ENCODE measurements at regions not wholly inside any gene's neighbourhood (a gene's known extent, or its start where the extent isn't known, plus 50 kb on each side); places are given as distances from the start of the nearest gene placed in this dataset.

DNA sequence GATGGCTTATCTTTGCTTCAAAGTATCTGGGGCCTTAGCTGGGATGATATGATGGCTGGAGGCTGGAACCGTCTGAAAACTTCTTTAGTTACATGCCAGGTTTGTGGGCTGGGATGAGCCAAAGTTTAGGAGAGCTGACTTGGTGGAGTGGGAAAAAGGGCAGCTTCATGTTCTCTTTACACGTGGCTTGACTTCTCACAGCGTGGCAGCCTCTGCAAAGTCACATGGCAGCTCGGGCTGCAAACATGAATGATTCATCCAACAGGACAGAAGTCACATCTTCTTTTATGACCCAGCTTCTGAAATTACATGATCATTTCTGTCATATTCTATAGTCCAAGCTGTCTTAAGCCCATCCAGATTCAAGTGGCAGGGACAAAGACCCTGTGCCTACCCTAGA is 176.0 kb downstream of the OLFM4 start:
- Histone ChIP-seq H3K36me3 (ENCODE audit: insufficient read depth, low read length) (no peaks in the 10 kb centered on the region), H3K4me1 (ENCODE audit: control insufficient read depth, insufficient read depth, low read length) (no peaks in the 10 kb centered on the region), H3K4me3 (ENCODE audit: low read length) (no peak overlapping the region), H3K9ac (ENCODE audit: low read depth, low read length) (no peak overlapping the region), H3K27me3 (ENCODE audit: control insufficient read depth, insufficient read depth, low read length) (no peaks in the 10 kb centered on the region), H3K4me2 (ENCODE audit: low read length) (no peak overlapping the region), H3K9me3 (replicated peaks; ENCODE audit: low read length) (no peaks in the 10 kb centered on the region)

DNA sequence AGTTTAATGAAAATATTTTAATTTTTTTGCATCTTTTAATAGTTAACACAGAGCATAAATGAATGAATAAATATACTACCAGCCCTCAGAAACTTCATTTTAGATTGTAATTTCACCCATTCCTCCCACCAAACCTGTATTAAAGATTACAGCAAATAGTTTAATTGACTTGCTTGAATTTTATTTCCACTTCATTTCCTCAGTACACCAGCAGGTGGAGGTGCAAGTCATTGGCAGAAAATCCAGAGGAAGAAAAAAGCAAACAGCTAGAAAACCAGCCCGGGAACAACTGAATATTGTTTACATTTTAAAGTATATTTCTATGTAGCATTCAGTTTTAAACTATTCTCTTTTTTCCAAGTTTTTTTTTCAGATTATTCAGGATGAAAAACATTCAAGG is 177.8 kb downstream of the OLFM4 start:
- Histone ChIP-seq H3K9me3 (replicated peaks; ENCODE audit: low read length) (no peaks in the 10 kb centered on the region), H3K4me1 (ENCODE audit: control insufficient read depth, insufficient read depth, low read length) (no peaks in the 10 kb centered on the region), H3K4me3 (ENCODE audit: low read length) (no peak overlapping the region), H3K27me3 (ENCODE audit: control insufficient read depth, insufficient read depth, low read length) (no peaks in the 10 kb centered on the region), H3K9ac (ENCODE audit: low read depth, low read length) (no peak overlapping the region), H3K4me2 (ENCODE audit: low read length) (no peak overlapping the region), H3K36me3 (ENCODE audit: insufficient read depth, low read length) (no peaks in the 10 kb centered on the region)

DNA sequence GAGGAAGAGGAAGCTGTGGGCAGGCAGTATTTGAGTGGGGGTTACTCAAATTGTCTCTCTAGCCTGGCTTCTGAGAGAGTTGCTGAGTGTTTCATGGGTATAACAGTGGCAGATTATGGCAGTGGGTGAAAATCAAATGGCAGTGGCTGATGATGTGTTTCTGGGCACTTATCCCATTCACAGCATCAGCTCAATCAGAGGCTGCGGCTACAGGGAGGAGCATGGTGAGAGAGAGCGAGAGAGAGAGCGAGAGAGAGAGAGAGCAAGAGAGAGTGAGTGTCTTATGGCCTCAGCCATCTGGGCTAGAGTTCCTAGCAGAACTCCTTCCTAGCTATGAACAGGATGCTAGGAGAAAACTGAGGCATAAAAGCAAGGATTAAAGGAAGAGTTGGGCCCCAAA is 178.9 kb downstream of the OLFM4 start:
- Histone ChIP-seq H3K4me3 (ENCODE audit: low read length) (no peak overlapping the region), H3K9ac (ENCODE audit: low read depth, low read length) (no peak overlapping the region), H3K9me3 (replicated peaks; ENCODE audit: low read length) (no peaks in the 10 kb centered on the region), H3K4me1 (ENCODE audit: control insufficient read depth, insufficient read depth, low read length) (no peaks in the 10 kb centered on the region), H3K27me3 (ENCODE audit: control insufficient read depth, insufficient read depth, low read length) (no peaks in the 10 kb centered on the region), H3K4me2 (ENCODE audit: low read length) (no peak overlapping the region), H3K36me3 (ENCODE audit: insufficient read depth, low read length) (no peaks in the 10 kb centered on the region)

DNA sequence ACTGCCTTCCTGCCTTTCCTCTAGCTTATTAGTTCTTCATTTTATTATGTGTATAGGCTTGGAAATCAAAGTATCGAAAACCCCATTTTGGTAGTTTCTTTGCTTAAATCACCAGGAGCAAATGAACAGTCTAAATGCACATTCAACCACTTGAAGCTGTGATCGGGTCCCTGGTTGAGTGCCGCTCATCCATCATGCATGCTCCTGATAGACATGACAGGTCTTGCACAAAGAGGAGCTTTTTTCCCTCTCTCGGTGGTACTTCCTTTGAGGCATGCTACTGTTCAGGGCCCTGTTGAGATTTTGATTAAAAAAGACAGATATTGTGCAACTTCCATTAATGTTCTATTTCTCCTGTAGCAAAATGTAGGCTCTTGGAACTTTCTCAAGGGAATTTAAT is 185.8 kb downstream of the OLFM4 start:
- Histone ChIP-seq H3K4me2 (ENCODE audit: low read length) (no peak overlapping the region), H3K9me3 (replicated peaks; ENCODE audit: low read length) (no peaks in the 10 kb centered on the region), H3K27me3 (ENCODE audit: control insufficient read depth, insufficient read depth, low read length) (no peaks in the 10 kb centered on the region), H3K4me1 (ENCODE audit: control insufficient read depth, insufficient read depth, low read length) (no peaks in the 10 kb centered on the region), H3K9ac (ENCODE audit: low read depth, low read length) (no peak overlapping the region), H3K4me3 (ENCODE audit: low read length) (no peak overlapping the region), H3K36me3 (ENCODE audit: insufficient read depth, low read length) (no peaks in the 10 kb centered on the region)

DNA sequence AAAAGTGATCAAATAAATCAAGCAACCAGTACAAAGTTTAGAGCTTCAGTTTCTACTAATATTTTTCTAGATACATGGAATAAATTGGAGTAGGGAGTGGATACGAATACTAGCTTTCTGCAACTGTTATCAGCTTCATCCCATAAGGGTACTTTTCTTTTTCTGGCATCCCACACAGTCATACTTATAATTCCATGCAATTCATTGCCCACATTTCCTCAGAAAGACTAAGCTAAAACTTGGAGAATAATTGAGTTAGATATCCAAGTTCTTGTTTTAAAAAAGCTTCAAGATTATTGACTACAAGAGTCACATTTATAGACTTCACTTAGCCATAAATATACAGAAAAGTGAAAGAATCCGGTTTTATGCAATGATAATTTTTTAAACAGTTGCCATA is 186.9 kb downstream of the OLFM4 start:
- no peak overlapping the region for H3K4me2 ChIP-seq (ENCODE audit: low read length)
- H3K4me1 ChIP-seq (ENCODE audit: control insufficient read depth, insufficient read depth, low read length): no peaks in the 10 kb centered on the region
- H3K4me3 ChIP-seq (ENCODE audit: low read length): no peak overlapping the region
- no peaks in the 10 kb centered on the region for H3K9me3 ChIP-seq (replicated peaks; ENCODE audit: low read length)
- H3K36me3 ChIP-seq (ENCODE audit: insufficient read depth, low read length): no peaks in the 10 kb centered on the region
- no peak overlapping the region for H3K9ac ChIP-seq (ENCODE audit: low read depth, low read length)
- no peaks in the 10 kb centered on the region for H3K27me3 ChIP-seq (ENCODE audit: control insufficient read depth, insufficient read depth, low read length)

DNA sequence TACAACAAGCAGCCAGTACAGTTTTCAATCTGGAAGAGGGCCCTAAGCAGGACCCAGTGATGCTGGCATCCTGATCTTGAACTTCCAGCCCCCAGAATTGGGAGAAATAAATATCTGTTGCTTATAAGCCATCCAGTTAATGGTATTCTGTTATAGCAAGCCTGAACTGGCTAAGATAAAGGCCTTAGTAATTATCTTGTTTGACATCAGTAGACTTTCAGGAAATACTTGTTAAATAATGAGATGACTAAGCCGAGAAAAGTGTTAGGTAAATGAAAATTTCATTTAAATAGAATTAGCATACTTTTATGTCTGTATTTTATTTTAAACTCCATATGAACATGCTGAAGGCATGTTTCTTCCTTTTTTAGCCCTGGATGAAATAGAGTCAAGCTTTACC is 188.2 kb downstream of the OLFM4 start:
- Histone ChIP-seq H3K4me2 (ENCODE audit: low read length) (no peak overlapping the region), H3K36me3 (ENCODE audit: insufficient read depth, low read length) (no peaks in the 10 kb centered on the region), H3K9me3 (replicated peaks; ENCODE audit: low read length) (no peaks in the 10 kb centered on the region), H3K4me1 (ENCODE audit: control insufficient read depth, insufficient read depth, low read length) (no peaks in the 10 kb centered on the region), H3K27me3 (ENCODE audit: control insufficient read depth, insufficient read depth, low read length) (no peaks in the 10 kb centered on the region), H3K4me3 (ENCODE audit: low read length) (no peak overlapping the region), H3K9ac (ENCODE audit: low read depth, low read length) (no peak overlapping the region)

DNA sequence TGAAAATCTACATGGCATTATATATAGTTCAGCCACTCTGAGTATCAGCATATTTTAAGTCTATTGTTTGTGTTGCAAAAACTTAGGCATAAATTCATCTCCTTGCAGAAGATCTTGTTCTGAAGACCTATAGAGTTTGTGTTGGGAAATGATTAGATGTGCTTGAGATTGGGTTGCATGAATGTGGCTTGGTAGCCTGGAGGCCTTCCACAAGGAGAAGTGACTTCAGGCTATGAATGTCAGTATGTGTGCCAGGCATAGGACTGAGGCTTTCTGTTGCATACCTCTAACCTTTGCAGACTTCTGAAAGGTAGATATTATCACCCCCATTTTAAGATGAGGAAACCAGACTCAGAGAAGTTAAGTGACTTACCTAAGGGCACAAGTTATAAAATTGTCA is 188.6 kb downstream of the OLFM4 start:
- Histone ChIP-seq H3K4me2 (ENCODE audit: low read length) (no peak overlapping the region), H3K4me3 (ENCODE audit: low read length) (no peak overlapping the region), H3K36me3 (ENCODE audit: insufficient read depth, low read length) (no peaks in the 10 kb centered on the region), H3K4me1 (ENCODE audit: control insufficient read depth, insufficient read depth, low read length) (no peaks in the 10 kb centered on the region), H3K9ac (ENCODE audit: low read depth, low read length) (no peak overlapping the region), H3K9me3 (replicated peaks; ENCODE audit: low read length) (no peaks in the 10 kb centered on the region), H3K27me3 (ENCODE audit: control insufficient read depth, insufficient read depth, low read length) (no peaks in the 10 kb centered on the region)

DNA sequence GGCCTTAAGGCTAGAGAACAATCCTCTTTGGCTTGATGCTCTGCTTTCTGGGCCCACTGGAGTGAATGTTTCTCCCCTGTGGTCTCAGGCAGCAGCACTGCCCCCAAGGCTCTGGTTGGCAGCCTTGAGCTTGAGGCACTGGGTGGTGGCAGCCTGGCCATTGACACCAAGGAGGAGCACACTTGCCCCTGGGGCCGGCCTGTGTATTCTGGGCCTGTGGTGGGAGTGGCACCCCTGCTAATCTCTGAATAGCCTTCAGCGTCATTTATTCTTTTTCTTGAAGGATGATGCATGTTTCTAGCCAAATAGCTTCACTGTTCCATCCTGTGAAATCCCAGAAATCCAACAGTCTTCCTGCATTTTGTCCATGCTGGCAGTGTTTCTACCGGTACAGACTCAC is 191.4 kb downstream of the OLFM4 start:
- no peak overlapping the region for H3K4me3 ChIP-seq (ENCODE audit: low read length)
- H3K9me3 ChIP-seq (replicated peaks; ENCODE audit: low read length): no peaks in the 10 kb centered on the region
- H3K4me2 ChIP-seq (ENCODE audit: low read length): no peak overlapping the region
- no peaks in the 10 kb centered on the region for H3K27me3 ChIP-seq (ENCODE audit: control insufficient read depth, insufficient read depth, low read length)
- H3K36me3 ChIP-seq (ENCODE audit: insufficient read depth, low read length): no peaks in the 10 kb centered on the region
- no peak overlapping the region for H3K9ac ChIP-seq (ENCODE audit: low read depth, low read length)
- H3K4me1 ChIP-seq (ENCODE audit: control insufficient read depth, insufficient read depth, low read length): no peaks in the 10 kb centered on the region

DNA sequence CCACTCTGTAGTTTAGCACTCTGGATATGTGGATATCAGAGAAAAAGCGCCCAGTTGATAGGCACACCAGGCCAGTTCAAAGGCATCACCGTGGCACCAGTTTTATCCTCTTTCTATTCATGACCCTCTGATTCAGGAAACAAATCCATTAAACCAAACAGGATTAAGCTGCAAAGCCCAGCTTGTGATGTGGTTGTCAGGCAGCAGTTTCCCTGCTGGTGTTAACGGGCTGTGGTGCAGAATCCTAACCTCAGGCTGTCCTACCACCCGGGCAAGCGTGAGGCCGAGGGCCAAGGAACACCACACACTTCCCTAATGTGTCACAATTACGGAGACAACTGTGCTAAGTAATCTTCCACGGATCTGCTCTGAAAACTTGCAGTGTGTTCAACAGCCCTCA is 209.1 kb downstream of the OLFM4 start:
- Histone ChIP-seq H3K36me3 (ENCODE audit: insufficient read depth, low read length) (no peaks in the 10 kb centered on the region), H3K4me3 (ENCODE audit: low read length) (no peak overlapping the region), H3K4me2 (ENCODE audit: low read length) (no peak overlapping the region), H3K27me3 (ENCODE audit: control insufficient read depth, insufficient read depth, low read length) (no peaks in the 10 kb centered on the region), H3K9me3 (replicated peaks; ENCODE audit: low read length) (no peaks in the 10 kb centered on the region), H3K9ac (ENCODE audit: low read depth, low read length) (no peak overlapping the region), H3K4me1 (ENCODE audit: control insufficient read depth, insufficient read depth, low read length) (no peaks in the 10 kb centered on the region)

DNA sequence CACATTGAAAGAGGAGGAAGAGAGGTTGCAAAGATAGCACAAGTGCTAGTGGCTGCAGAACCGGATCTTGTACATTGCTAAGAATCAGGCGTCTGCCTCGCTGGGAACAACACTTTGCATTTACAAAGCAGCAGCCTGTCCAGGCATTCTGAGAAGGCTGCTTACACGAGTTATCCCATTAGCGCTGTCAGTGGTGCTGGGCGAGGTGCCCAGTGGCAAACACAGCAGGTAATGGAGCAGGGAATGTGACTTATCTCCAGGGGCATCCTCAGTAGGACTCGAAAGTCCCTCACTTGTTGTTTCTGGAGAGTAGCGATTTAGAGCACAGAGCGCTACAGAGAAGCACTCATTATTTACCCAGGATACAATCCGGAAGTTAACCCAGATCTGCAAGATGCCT is 209.6 kb downstream of the OLFM4 start:
- no peaks in the 10 kb centered on the region for H3K27me3 ChIP-seq (ENCODE audit: control insufficient read depth, insufficient read depth, low read length)
- H3K4me3 ChIP-seq (ENCODE audit: low read length): no peak overlapping the region
- no peaks in the 10 kb centered on the region for H3K9me3 ChIP-seq (replicated peaks; ENCODE audit: low read length)
- no peaks in the 10 kb centered on the region for H3K36me3 ChIP-seq (ENCODE audit: insufficient read depth, low read length)
- no peak overlapping the region for H3K4me2 ChIP-seq (ENCODE audit: low read length)
- H3K4me1 ChIP-seq (ENCODE audit: control insufficient read depth, insufficient read depth, low read length): no peaks in the 10 kb centered on the region
- no peak overlapping the region for H3K9ac ChIP-seq (ENCODE audit: low read depth, low read length)

DNA sequence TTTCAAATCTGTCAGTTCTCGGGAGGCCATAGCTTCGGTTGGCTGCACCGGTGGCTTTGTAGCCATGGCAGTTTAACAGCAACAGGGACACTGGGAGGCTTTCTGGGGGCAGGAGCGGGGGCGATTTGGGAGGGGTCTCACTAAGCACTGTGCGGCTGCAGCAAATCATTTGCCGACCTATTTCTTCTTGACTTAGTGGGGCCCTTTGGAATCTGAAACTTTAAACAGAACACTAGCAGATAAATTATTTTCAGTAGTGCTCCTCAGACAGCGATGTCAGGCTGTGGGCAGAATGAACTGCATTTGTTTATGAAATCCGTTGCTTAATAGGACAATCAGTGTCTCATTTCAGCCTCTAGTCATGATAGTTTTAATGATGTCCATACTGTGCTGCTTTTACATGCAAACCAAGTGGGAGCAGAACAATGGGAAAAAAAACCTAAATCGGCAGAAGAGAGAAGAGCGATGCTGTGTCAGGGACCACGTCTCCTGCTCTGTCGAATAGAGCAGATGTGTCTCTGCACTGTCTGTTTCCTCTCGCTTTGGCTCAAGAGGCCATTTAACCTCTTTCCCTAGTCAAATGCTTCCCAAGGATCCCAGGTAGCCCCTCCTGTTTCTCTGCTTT is 211.9 kb downstream of the OLFM4 start:
- no peak overlapping the region for H3K4me2 ChIP-seq (ENCODE audit: low read length)
- no peaks in the 10 kb centered on the region for H3K9me3 ChIP-seq (replicated peaks; ENCODE audit: low read length)
- H3K4me1 ChIP-seq (ENCODE audit: control insufficient read depth, insufficient read depth, low read length): no peaks in the 10 kb centered on the region
- no peaks in the 10 kb centered on the region for H3K27me3 ChIP-seq (ENCODE audit: control insufficient read depth, insufficient read depth, low read length)
- H3K36me3 ChIP-seq (ENCODE audit: insufficient read depth, low read length): no peaks in the 10 kb centered on the region
- no peak overlapping the region for H3K9ac ChIP-seq (ENCODE audit: low read depth, low read length)
- H3K4me3 ChIP-seq (ENCODE audit: low read length): no peak overlapping the region

DNA sequence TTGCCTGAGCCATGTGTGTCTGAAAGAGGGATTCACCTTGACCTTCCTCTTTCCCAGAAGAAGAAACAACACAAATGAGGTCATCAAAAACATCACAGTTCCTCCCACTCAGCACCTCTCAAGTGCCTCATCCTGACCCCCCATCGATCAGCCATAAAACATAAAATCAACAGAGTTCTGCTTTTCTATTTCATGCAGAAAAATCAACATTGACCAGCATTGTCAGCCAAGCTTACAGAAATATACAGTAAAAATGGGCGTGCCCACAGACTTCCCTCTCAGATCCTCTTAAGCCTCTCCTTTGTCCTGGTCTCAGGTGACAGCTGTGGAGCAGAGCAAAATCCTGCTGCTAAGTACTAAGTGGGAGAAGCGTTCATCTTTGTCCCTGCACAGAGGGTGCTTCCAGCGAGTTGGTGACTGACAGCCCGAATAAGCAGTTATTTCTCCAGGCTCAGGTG is 213.3 kb downstream of the OLFM4 start:
- no peaks in the 10 kb centered on the region for H3K9me3 ChIP-seq (replicated peaks; ENCODE audit: low read length)
- no peaks in the 10 kb centered on the region for H3K36me3 ChIP-seq (ENCODE audit: insufficient read depth, low read length)
- no peaks in the 10 kb centered on the region for H3K27me3 ChIP-seq (ENCODE audit: control insufficient read depth, insufficient read depth, low read length)
- no peaks in the 10 kb centered on the region for H3K4me1 ChIP-seq (ENCODE audit: control insufficient read depth, insufficient read depth, low read length)
- no peak overlapping the region for H3K9ac ChIP-seq (ENCODE audit: low read depth, low read length)
- no peak overlapping the region for H3K4me2 ChIP-seq (ENCODE audit: low read length)
- no peak overlapping the region for H3K4me3 ChIP-seq (ENCODE audit: low read length)

All from skeletal muscle satellite cell (primary cell).